SIG-M5 treated with dmso at 0.1 percent for 504 hours (cell line): ENCODE measurements at regions not wholly inside any gene's neighbourhood (a gene's known extent, or its start where the extent isn't known, plus 50 kb on each side); places are given as distances from the start of the nearest gene placed in this dataset.
"Not testable (repeated sequence)": the region's sequence is repeated elsewhere in the genome, so short reads cannot be mapped to it uniquely, and the experiment has no call there.

ENCODE experiments used
- DNase-seq: peaks from one replicate; lab custom pipeline; 2025; ENCODE audit not compliant: unreplicated experiment; lab: John Stamatoyannopoulos, UW

DNA sequence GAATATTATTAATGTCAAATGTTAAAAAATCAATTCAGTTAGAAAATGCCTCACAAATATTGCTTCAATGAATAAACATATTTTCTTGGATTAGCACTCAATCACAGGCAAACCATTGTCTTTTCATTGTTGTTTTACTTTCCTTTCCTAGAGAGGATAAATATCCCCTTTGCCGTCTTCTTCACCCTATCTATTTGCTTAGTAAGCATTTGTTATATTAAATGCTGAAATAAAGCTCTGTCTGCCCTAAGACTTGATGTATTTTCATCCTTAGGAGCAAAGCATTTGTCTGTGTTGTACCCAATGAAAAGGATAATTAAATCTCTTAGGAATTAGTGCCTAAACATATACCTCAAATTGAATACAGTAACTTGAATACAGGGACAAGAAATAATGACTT lies 1071.2 kb upstream of the GYPC start:
- DNase-seq: no peak

DNA sequence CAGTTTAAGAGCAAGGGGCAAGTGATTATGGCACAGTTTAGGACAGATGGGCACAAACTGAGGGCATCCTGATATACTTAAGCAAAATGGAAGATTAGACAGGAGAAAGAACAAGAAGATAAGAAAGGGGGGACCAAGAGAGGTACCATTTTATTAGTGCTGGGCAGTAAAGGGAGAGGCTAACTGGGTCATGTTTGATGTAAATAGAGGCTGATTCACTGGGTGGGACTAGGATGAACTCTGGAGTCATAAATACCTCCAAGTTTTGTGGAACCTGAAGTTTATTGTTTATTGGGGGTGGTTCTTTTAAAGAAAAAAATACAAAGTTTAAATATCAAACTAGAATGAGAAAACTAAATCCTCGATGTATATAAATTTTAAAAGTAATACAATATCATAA lies 1067.2 kb upstream of the GYPC start:
- DNase-seq: no peak

DNA sequence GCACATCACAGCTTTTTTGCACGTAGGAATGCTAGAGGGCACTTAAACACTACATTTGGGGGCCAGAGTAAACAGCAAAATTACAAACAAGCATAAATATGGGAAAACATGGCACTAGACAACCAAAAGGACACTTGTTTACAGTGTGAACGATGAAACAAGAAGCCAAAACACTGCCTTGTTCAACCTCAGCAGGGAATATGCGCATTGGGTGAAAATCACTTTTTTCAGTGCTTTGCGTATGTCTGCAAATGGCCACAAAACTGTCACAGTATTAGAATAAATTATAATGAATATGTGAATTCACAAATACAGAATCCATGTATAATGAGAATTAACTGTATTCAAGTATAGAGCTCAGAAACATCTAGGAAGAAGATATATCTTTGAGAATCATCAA lies 1064.0 kb upstream of the GYPC start:
- DNase-seq: no peak

DNA sequence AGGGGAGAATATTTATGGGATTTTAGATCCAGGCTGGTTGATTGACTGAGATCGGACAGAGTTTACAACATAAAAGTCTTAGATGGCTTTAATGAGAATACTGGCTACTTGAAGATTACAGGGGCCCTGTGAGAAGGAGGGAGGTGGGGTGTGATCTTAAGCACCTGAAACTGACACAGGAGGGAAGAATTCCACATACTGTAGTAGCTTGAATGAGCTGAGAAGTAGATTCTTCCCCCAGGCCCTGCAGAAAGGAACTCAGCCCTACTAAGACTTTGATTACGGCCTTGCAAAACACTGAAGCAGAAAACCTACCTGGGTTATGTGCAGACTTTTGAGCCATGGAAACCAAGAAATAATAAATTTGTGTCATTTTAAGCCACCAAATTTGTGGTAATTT lies 1062.9 kb upstream of the GYPC start:
- DNase-seq: no peak

DNA sequence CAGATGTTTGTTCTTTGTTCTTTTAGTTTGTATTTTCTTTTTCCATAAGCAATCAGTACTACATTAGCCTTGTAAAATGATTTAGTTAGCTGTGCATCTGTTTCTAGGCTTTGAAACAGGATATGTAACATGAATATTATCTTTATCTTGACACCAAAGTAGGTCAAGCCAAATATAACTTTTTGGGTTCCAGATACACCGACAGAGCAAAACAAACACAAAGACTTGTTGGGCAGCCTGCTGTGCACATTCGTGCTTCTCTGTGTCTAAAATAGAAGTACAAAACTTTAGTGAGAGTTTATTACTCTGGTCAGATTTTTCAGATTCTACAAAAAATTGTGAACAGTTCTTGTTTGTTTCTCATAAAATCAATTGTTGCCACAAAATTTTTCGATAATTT lies 1059.3 kb upstream of the GYPC start:
- no peak for DNase-seq

DNA sequence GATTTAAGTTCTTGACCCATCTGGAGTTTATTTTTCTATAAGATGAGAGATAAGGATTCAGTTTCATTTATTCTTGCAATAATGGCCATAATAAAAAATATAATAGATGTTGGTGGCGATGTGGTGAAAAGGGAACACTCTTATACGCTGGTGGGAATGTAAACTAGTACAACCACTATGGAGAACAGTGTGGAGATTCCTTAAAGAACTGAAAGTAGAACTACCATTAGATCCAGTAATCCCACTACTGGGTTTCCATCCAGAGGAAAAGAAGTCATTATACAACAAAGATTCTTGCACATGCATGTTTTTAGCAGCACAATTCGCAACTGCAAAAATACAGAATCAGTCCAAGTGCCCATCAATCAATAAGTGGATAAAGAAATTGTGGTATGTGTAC lies 1040.5 kb upstream of the GYPC start:
- DNase-seq: no peak

DNA sequence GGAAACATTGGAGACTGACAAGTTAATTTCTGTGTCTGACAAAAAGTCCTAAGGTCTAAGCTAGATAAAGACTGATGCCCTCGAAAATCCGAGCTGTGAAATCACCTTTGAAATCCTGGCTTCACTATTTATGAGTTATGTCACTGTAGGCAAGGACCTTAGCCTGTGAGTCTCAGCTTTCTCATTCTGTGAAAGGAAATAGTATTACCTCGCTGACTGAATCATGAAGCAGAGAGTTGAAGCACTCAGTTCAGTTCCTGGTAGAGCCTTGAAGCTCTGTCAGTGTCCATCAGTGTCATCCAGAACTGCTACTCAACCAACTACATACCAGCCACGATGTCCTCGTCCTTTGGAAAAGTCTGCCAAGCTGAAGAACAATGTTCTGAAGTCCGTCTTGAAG lies 1025.6 kb upstream of the GYPC start:
- no peak for DNase-seq

DNA sequence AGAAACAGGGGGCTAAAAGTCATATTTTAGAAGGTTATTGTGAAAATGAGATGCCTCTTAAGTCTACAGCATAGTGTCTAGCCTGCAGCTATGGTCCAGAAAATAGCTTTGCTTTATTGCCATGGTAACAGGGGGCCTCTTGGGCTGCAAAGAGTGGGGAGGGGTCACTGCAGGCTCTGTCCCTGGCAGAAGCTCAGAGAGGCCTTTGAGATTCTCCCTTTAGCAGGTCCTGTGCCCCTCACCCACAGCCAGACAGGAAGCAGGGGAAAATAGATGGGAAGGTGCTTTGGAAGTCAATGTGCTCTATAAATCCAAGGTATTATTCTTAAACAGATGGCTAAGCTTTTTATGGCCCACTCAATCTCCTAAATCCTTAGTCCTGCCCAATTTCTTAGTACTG lies 1021.3 kb upstream of the GYPC start:
- DNase-seq: no peak

DNA sequence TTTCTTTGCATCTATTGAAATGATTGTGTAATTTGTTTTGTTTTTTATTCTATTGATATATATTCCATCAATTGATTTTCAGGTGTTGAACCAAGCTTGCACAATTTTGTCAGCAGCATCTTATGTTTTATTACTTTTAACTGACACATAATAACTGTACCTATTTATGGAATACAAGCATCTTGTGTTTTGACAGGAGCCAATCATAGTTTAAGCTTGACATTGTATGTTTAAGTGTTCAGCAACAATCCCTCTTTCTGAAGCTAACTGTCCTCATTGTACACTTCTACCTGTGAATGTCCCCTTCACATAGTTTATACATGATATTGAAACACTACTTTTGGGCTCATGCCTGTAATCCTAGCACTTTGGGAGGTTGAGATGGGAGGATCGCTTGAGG lies 1017.6 kb upstream of the GYPC start:
- DNase-seq: no peak

DNA sequence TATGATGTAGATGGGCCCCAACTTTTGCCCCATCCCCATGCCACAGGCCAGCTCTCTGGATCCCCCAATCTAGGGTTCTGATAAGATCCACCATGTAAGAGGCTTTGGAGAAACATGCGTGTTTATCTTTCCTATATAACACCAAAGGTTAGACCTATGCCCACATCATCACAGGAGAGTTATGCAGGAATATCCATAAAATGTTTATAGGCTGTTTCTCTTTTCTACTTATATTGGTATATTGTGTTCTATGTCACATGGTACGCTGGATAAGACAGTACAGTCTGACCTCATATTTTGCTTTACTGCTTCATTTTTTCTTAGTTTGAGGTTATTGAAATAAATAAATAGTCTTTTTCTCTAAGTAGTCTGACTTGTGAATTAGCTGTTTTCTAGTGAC lies 1013.9 kb upstream of the GYPC start:
- no peak for DNase-seq

DNA sequence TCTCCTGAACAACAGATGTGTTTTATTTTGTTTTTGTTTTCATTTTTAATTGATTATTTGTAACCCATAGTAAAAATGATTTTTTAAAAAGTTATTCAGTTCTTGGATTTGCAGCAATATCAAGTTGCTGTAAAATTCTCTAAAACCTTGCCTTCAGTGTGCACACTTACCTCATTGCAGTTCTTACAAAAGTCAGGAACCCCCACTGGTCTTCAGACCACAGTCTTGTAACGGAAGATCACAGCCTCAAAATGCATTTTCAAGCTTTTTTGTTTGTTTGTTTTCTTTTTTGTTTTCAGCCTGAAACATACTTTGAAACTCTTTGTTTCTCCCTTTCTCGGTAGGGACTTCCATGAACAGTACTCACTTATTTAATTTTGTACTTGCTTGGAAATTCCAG lies 1012.8 kb upstream of the GYPC start:
- DNase-seq: no peak

DNA sequence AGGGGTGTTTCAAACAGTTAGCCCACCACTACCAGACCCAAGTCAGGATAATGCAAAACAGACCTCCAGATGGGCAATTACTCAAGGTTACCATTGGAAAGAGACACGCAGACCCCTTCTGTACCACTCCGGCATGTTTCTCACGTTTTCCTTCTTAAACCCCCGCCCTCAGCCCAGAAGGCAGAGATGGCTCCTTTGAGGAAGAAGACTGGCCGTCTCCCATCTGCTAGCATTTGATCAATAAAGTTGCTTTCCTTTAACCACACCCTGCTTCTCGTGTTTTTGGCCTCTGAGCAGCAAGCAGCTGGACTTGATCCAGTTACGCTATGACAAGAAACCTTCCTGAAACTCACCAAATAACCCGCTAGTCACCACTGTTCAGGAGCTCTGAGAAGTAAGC lies 1012.4 kb upstream of the GYPC start:
- DNase-seq: no peak

DNA sequence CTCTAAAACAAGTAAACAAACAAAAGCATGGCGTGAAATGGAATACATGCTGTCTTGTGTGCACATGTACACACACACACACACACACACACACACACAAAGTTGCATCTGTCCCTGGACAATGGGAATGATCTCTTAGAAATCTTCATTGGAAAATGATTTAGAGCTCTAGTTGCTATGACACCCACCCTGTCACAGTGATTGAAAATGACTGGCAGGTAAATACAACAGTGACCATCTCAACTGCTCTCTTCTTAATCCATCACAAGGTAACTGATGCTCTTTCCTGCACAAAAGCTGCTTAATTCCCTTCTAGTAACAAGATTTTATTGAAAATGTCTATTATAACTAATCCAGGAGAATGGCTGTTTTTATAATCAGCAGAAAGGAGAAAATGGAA lies 1011.7 kb upstream of the GYPC start:
- DNase-seq: no peak

DNA sequence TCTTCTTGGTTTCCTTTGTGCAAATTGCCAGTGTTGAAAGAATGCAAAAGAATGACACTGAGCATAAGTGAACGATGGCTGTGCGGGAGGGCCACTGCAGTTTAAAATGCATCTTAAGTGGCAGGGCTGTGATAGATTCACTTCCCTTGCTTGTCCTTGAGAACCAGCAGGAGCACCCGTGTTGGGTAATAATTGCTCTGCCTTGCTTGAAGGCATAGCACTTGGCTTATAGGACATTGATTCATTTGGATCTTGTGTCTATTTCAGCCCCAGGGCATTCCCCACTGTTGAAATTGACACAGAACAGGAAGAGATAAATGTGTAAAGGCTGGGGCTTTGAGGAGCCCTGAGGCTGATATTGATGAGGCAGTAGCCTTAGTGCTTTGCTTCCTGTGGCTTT lies 1003.7 kb upstream of the GYPC start:
- no peak for DNase-seq

DNA sequence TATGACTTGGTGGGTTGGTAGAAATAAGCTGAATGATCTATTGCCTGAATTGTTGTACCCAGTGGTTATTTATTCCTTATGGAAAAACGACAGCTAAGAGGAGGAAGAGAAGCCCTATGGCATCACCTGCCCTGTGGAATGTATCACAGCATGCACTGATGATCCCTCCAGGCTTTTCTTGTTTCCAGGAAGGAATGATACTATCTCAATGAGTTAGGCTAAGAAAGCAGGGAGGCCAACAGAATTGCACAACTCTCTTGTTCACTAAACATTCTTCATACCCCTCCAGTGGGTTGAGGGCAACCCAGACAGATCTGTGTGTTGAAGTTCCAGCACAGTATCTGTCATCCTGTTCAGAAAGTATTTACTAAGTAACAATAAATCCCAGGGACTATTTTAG lies 1001.7 kb upstream of the GYPC start:
- DNase-seq: no peak

DNA sequence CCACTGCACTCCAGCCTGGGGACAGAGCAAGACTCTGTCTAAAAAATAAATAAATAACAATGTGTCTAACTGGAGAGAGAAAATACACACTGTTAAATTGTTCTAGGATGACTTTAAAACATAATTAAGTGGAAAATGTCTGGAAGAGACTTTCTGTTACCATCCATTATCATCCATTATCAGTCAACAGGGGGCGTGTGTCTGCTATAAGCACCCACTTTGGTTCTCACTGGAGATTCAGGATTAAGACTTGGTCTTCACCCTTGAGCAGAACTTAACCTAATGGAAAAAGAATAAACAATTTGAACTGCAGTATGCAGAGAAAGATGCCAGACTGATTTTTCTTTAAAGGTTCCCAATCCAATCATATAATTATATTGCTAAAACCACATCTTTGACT lies 999.8 kb upstream of the GYPC start:
- no peak for DNase-seq

DNA sequence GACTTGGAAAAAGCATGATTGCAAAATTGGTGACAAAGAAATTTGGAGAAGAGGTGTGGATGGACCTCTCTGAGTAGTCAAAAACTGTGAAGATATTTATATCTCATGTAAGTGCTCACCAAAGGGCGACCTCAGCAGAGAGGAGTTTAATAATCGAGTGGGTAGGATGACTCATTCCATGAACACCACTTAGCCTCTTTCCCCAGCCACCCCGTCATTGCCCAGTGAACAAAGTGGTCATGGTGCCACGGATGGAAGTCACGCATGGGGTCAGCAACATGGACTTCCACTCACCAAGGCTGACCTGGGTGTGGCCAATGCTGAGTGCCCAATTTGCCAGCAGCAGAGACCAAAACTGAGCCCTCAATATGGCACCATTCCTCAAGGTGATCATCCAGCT lies 997.4 kb upstream of the GYPC start:
- no peak for DNase-seq

DNA sequence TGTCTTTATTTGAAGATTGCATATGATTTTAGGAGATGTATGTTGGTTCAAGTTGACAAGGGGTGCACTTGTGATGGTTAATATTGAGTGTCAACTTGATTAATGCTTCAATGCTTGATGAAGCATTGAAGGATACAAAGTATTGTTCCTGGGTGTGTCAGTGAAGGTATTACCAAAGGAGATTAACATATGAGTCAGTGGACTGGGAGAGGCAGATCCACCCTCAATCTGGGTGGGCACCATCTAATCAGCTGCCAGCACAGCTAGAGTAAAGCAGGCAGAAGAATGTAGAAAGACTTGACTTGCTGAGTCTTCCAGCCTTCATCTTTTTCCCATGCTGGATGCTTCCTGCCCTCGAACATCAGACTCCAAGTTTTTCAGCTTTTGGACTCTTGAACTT lies 995.6 kb upstream of the GYPC start:
- not testable (repeated sequence) for DNase-seq

DNA sequence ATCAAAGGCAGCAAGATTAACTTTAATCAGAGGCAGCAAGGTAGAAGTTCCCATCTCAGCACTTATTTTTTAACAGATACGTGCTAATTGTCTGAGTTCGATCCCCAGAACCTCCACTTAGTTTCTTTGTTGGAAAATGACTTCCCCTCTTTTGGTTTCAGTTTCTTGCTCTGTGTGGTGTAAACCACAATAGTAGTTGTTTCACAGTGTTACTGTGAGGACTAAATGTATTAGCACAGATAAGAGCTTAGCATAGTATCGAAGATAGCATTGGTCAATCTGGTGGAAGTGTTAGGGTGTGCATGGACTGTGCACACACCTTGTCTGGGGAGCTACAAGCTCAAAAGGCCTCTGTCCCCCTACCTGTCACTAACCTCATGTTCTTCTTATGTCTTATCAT lies 988.3 kb upstream of the GYPC start:
- DNase-seq: peak; percentile 24

DNA sequence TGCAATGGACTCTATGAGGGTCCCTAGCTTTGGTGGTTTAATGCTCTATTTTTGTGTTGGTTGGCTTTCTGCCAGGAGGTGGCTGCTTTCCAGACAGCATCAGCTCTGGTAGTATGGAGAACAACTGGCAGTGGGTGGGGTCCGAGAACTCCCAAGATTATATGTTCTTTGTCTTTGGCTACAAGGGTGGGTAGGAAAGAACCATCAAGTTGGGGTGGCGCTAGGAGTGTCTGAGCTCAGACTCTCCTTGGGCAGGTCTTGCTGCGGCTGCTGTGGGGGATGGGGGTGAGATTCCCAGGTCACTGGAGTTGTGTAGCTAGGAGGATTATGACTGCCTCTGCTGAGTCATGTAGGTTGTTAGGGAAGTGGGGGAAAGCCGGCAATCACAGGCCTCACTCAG lies 976.1 kb upstream of the GYPC start:
- no peak for DNase-seq

DNA sequence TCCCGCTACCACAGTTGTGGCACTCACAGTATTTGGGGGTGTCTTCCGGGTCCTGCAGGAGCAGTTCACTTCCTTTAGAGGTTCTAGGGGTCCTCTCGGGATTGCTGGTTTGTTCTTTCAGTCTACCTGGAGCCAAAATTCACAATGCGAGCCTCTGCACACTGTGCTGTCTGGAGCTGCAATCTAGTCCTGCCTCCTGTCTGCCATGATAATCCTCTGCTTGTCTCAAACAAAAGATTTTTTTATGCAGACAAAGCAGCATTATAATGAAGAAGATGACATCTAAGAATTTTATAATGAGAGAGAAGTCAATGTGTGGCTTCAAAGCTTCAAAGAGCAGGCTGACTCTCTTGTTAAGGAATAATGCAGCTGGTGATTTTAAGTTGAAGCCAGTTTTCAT lies 975.1 kb upstream of the GYPC start:
- DNase-seq: no peak

DNA sequence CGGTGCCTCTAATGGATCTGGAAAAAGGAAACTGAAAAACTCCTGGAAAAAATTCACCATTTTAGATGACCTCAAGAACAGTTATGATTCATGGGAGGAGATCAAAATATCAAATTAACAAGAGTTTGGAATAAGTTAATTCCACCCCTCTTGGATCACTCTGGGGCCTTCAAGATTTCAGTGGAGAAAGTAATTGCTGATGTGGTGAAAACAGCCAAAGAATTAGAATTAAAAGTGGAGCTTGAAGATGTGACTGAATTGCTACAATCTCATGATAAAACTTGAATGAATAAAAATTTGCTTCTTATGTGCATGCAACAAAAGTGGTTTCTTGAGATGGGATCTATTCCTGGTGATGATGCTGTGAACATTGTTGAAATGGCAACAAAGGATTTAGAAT lies 974.4 kb upstream of the GYPC start:
- no peak for DNase-seq

DNA sequence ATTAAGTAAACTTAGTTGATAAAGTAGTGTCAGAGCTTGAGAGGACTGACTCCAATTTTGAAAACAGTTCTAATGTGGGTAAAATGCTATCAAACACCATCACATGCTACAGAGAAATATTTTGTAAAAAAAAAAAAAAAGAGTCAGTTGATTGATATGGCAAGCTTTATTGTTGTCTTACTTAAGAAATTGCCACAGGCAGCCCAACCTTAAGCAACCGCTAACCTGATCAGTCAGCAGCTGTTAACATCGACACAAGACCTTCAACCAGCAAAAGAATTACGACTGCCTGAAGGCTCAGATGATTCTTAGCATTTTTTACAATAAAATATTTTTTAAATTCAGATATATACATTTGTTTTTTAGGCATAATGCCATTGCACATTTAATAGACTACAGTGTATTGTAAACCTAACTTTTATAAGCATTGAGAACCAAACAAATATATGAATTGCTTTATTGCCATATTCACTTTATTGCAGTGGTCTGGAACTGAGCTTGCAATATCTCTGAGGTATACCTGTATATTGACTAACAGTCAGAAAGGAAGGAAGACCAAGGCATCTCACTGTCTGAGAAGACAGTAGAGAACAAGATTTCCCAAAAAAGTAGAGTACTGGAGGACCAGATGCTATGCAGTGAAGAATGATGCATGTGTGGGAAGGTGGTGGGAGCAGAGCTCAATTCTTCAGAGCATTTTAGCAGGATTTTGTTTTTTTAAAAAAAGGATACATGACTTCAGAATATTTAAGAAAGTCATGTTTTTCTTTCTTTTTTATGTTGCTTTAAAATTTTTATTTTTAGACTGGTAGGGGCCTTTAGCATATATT lies 973.8 kb upstream of the GYPC start:
- no peak for DNase-seq
